ENCODE measurements at regions not wholly inside any gene's neighbourhood (a gene's known extent, or its start where the extent isn't known, plus 50 kb on each side); places are given as distances from the start of the nearest gene placed in this dataset.

GRCh38 chr18:39311111-39311712 is 1745.6 kb upstream of the CELF4 start:
- TF ChIP-seq POLR2A (IDR thresholded peaks at IDR 0.05) (no peak), CTCF (IDR thresholded peaks at IDR 0.05) (no peak)

Measured in Peyer's patch (tissue), 4 donors.